Testis (tissue), 2 donors: ENCODE measurements at regions not wholly inside any gene's neighbourhood (a gene's known extent, or its start where the extent isn't known, plus 50 kb on each side); places are given as distances from the start of the nearest gene placed in this dataset.

Source experiments
- POLR2A ChIP-seq: fragments of 450-650 bp; IDR thresholded peaks from one replicate; pipeline ENCODE4 v1.6.1; 2017; ENCODE audit warnings: antibody characterized with exemption, mild to moderate bottlenecking, moderate library complexity
- TF ChIP-seq, protein P1 (sequence below), 3 experiments: fragments of 450-650 bp in 2 of 3; fragments of 200-600 bp in 1 of 3; sonication (generic) in 1 of 3; IDR thresholded peaks; one replicate each; pipeline ENCODE4 v1.5.1; 2016 to 2019; ENCODE audit warnings: antibody characterized with exemption in 3 of 3, mild to moderate bottlenecking in 2 of 3, moderate library complexity in 1 of 3

DNA sequence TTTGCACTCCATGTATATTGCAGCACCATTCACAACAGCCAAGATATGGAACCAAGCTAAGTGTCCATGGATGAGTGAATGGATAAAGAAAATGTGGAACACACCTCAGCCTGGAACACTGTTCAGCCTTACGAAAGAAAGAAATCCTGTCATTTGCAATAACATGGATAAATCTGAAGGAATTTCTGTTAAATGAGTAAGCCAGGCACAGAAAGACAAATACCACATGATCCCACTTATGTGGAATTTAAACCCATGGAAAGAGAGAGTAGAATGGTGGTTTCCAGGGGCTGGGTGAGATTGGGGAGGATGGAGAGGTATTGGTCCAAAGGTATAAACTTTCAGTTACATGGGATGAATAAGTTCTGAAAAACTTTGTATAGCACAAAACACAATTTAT, 228.9 kb upstream of the CD180 start:
- no peak for TF ChIP-seq POLR2A
- TF ChIP-seq, protein P1, sequence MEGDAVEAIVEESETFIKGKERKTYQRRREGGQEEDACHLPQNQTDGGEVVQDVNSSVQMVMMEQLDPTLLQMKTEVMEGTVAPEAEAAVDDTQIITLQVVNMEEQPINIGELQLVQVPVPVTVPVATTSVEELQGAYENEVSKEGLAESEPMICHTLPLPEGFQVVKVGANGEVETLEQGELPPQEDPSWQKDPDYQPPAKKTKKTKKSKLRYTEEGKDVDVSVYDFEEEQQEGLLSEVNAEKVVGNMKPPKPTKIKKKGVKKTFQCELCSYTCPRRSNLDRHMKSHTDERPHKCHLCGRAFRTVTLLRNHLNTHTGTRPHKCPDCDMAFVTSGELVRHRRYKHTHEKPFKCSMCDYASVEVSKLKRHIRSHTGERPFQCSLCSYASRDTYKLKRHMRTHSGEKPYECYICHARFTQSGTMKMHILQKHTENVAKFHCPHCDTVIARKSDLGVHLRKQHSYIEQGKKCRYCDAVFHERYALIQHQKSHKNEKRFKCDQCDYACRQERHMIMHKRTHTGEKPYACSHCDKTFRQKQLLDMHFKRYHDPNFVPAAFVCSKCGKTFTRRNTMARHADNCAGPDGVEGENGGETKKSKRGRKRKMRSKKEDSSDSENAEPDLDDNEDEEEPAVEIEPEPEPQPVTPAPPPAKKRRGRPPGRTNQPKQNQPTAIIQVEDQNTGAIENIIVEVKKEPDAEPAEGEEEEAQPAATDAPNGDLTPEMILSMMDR (IDR thresholded peaks at IDR 0.05): no peak
